Stimulated activated CD4-positive, alpha-beta T cell treated with anti-CD3 and anti-CD28 coated beads, Interleukin-15, amount 100 ng/mL, for 1 hour (primary cell): ENCODE measurements at regions not wholly inside any gene's neighbourhood (a gene's known extent, or its start where the extent isn't known, plus 50 kb on each side); places are given as distances from the start of the nearest gene placed in this dataset.
"Not testable (repeated sequence)": the region's sequence is repeated elsewhere in the genome, so short reads cannot be mapped to it uniquely, and the experiment has no call there.

ENCODE experiments used
- DNase-seq, 2 donors: peaks; one replicate each; pipeline ENCODE4 v3.0.0-alpha.2; 2020; ENCODE audit warnings: low read depth in 1 of 2, low spot score in 1 of 2

DNA sequence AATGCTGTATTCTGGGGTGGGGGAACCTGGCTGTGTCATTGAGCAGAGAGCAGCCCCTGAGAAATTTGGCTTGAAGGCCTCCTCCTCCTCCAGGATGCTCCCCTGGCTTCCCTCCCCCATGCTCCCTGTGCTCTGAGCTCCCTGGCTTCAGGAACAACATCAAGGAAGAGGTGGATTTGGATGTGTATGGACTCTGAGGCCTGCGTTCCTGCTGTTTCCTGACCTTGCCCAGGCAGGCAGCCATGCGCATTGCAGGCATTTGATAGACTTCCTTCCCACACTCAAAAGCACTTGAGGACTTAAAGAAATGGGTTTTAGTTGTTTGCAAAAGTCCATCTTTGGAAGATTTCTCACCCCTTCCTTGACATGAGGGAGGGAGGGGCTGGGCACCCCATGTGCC lies 1317.1 kb downstream of the BRD1 start:
- no peak for DNase-seq

DNA sequence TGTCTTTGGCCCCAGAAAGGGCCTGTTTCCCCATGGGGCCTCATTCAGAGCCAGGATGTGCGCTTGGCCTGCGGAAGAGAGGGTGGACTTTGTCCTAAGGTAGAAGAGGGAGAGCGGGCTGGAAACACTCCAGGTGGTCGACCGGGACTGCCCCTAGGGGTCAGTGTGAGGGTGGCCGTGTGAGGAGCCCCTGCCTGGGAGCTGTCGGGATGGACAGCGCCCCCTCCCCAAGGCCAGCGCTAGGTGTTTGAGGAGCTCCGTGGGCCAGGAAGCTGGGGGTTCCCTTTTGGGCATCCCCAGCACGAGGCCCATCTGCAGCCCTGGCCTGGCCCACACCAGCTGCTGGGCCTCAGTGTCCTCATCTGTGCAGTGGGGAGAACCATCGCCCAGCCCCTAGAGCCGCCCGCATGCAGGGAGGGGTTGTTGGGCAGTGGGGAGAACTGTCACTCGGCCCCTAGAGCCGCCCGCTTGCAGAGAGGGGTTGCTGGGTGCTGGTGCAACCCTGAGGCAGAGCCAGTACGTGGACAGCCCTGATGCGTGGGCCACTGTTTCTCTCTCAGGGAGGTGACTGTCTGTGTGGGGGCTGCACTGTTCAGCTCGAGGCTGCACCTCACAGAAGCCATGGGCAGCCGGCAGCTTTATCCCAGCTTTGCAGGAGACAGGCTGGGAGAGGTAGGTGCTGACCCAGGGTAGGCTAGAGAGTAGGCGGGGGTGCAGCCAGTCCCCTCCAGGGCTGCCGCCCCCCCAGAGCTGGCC lies 1319.9 kb downstream of the BRD1 start:
- no peak for DNase-seq

DNA sequence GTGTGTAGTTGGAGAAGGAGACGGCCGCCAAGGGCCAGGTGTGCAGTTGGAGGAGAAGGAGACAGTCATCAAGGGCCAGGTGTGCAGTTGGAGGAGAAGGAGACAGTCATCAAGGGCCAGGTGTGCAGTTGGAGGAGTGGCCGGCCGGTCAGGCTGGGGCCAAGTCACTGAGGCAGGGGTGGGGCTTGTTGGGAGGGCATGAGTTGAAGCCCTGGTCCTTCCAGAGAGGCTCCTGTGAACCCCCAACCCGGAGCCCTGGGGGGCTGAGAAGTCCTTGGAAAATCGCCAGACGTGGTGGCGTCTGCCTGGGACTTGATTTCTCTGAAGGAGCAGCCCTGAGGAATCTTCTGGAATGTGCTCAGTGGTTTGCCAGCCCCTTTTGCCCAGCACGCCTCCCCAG lies 1320.5 kb downstream of the BRD1 start:
- DNase-seq: no peak

GRCh38 chr22:48506506-48507145 lies 1321.0 kb downstream of the BRD1 start:
- no peak for DNase-seq

DNA sequence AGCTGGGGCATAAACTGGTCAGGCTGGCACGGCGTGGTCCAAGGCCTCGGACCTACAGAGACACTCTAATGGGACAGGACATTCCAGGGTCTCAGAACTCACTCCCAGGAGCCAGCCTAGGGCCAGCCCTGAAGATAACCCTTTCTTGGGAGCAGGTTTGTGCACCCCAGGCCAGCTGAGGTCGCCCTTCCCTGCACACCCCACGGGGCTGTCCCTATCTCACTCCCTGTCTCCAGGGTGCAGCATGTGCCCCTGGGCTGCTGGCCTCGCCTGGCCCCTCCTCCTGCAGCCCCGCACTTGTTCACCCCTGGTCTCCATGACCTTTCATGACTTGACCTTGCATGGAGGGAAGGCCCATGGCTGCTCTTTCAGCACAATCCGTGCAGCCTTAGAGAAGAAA lies 1321.8 kb downstream of the BRD1 start:
- DNase-seq: no peak

DNA sequence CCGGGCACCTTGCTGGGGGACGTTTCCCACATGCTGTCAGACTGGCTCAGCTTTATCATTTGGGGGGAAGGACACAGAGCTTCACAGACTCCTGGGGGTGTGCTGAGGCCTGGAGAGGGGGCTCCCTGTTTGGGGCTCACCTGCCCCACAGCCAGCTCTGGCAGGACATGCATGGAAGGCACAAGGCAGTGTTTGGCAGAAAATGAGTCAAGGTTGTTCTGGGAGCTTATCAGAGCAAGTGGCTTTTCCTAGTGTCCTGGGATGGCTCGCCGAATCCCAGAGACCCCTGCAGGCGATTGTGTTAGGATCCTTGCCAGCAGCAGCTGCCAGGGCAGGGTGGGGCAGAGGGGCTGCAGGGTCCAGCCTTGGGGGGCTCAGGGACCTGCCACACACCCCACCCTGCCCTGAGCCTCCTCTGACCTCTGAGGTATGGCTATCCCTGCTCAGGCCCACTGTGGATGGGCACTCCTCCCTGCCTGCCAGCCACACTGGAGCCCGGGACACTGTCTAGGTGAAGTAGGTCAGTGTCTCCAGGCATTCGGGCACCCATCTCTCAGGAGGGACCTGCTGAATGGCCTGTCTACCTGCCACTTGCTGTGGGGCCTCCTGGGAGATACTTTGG lies 1323.0 kb downstream of the BRD1 start:
- DNase-seq: no peak

DNA sequence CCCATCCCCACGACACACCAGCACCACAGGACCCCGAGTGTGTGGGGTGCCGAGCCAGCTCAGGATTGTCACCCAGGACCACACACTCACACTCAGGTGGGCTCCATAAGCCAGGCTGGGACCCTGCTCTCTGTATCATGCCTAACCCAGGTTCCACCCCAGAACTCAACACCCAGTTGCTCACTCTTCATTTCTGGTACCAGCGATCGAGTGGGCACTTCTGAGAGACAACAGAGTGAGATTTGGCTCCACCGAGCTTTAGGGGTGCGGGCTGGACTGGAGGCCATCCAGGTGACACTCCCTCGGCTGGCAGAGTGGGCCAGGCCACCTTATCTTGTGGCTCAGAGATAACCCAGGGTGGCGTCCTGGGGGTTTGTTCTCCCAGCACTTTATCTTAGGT lies 1323.8 kb downstream of the BRD1 start:
- DNase-seq: no peak

DNA sequence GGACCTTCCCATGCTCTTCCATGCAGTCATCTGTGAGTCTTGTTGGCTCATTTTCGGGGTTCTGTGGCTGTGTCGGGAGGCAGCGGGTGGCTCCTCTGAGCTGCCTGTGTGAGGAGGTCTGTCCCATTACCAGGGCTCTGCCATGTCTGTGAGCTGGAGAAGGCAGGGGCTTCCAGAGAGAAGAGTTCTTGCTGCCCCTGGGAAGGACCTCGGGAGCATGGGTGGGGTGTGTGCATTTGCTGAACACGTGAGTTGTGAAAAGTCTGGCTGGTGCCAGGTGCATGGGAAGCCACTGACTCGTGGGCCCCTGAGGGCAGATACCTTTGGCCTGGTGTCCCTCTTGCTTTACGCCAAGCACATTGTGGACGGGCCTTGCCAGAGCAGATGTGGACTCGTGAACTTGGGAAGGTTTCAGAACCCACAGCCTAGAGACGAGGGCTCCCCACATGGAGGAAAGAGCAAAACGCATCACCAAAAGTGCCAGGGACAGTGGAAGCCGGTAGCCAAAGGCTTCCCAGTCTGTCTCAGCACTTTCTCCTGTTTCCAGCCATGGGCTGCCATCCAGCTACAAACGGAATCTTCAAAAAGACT lies 1324.5 kb downstream of the BRD1 start:
- no peak for DNase-seq

GRCh38 chr22:48501231-48501750 lies 1326.4 kb downstream of the BRD1 start:
- no peak for DNase-seq

- no peak for DNase-seq
Measured at GRCh38 chr22:48500471-48501230, 1327.0 kb downstream of the BRD1 start.

- DNase-seq: no peak
Measured at GRCh38 chr22:48499456-48500425, 1327.9 kb downstream of the BRD1 start.

GRCh38 chr22:48498526-48499331 lies 1328.9 kb downstream of the BRD1 start:
- DNase-seq: no peak

- DNase-seq: not testable (repeated sequence)
Measured at GRCh38 chr22:48497743-48498520, 1329.7 kb downstream of the BRD1 start.

DNA sequence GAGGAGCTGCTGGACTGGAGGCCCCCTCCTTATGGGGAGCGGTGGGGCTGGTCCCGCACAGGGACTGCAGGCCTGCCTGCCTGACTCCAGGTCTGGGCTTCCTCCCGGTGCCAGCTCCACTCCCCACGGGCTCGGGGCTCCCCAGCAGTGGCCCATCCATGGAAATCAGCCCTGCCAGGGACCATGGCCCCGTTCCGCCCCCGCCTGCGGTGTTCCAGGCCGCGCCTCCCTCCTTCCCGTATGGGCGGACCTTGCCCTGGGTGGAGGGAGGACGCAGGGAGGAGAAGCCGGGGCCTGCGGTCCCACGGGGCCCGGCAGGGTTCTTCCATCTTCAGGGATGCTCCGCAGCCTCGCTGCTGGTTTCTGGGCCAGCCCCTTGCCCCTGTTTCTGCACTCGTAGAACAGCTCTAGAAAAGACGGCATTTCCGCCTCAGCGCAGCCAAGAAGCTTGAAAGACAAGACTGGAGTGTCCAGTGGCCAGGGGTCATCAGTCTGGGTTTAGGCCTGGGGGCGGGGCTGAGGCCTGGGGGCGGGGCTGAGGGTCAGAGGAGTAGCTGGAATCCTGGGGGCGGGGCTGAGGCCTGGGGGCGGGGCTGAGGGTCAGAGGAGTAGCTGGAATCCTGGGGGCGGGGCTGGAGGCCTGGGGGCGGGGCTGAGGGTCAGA lies 1330.6 kb downstream of the BRD1 start:
- no peak for DNase-seq

DNA sequence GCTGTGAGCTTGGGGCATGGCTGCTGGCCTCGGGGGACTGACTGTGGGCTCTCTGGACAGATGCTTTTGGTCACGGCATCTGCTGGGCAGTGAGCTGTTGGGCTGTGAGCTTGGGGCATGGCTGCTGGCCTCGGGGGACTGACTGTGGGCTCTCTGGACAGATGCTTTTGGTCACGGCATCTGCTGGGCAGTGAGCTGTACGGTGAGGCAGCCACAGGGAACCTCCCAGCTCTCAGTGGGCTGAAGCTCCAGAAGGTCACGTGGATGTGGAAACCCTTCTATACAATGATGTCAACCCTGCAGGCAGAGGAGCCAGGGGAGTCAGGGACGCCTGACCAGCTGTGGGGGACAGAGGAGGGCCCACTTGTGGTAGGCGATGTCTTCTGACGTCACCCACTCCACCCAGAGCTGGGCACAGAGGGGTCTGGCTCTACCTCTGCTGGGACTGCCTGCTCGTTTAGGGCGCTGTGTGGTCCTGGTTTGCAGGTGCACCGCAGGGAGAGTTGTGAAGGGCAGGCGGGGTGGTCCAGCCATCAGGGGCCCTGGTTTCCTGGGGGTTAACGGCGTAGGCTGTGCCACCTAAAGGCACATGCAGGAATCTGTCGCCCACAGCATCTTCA lies 1331.3 kb downstream of the BRD1 start:
- DNase-seq: no peak

- no peak for DNase-seq
Measured at GRCh38 chr22:48495751-48496080, 1332.0 kb downstream of the BRD1 start.

DNA sequence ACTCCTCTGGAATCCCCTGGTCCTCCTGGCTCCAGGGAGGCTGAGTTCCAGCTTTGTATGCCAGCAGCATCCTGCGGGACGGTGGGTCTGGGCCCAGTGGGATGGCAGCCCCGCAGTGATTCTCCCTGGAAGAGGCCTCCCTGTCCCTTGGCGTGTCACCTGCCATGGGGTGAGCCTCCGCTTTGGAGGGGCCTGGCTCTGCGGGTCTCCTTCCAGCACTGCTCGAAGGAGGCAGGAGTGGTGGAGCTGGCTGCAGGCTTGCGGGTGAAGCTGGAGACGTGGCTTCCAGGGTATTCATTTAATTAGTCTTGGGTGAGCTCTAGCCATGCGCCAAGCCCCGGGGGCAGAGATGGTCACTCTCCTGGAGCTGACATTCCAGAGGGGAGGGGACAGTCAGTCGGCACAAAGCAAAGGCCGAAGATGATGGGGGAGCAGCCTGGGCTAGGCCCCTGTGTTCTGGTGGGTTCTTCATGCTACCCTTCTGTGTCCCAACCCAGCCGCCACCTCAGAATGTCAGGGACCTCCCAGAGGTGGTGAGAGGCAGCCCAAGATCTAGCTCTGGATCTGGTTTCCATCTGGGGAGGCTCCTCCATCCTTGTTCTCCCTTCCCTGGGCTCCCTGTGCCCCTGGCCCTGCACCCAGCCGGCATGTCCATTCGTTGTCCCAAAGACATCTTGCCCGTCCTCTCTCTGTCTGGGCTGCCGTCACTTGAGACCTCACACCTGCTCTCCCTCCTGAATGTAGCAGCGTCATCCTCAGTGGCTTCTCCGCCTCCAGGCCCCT lies 1332.5 kb downstream of the BRD1 start:
- DNase-seq: no peak
